ENCODE measurements at regions not wholly inside any gene's neighbourhood (a gene's known extent, or its start where the extent isn't known, plus 50 kb on each side); places are given as distances from the start of the nearest gene placed in this dataset.
"Not testable (repeated sequence)": the region's sequence is repeated elsewhere in the genome, so short reads cannot be mapped to it uniquely, and the experiment has no call there.

DNA sequence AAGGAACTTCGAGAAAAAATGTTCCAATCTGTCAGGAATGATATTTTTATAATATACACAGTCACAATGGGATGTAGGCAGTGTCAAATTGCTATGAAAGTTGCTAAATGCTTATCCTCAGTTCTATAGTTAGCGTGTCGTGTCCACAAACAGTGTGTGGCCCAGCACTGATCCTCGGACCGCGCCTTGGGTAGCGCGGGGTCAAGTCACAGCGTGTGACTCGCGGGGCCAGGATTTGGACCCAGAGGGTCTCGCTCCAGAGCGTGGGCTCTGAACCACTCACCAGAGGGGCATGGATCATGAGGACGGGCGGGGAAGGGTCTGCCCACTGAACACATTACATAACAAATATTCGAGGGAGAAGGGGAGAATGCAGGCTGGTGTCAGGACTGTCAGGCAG lies 171.8 kb downstream of the C9orf50 start:
- ATAC-seq (ENCODE audit: poor library complexity): no peak
- Histone ChIP-seq H3K9me3 (ENCODE audit: control insufficient read depth in 1 of 2, insufficient read depth in 1 of 2, low read length in 2 of 2) (no peaks in the 10 kb centered on the region), H3K27ac (ENCODE audit: low read depth in 1 of 2, low read length in 2 of 2) (no peak overlapping the region), H3K36me3 (ENCODE audit: insufficient read depth, low read length) (no peaks in the 10 kb centered on the region), H3K4me1 (ENCODE audit: insufficient read depth, low read length) (no peaks in the 10 kb centered on the region), H3K27me3 (ENCODE audit: control insufficient read depth in 1 of 2, insufficient read depth in 2 of 2, low read length in 2 of 2) (no peaks in the 10 kb centered on the region), H3K4me3 (ENCODE audit: low read length) (no peak overlapping the region)
- ChIA-PET POLR2A (no interaction called here), CTCF (no interaction called here)
- Mint-ChIP-seq H3K27me3 (no peaks in the 10 kb centered on the region), H3K9me3 (no peaks in the 10 kb centered on the region), H3K4me3 (no peak overlapping the region), H3K27ac (no peak overlapping the region), H3K4me1 (ENCODE audit: low read depth) (no peaks in the 10 kb centered on the region), H3K36me3 (ENCODE audit: low read depth) (no peaks in the 10 kb centered on the region)
- TF ChIP-seq, protein P1, sequence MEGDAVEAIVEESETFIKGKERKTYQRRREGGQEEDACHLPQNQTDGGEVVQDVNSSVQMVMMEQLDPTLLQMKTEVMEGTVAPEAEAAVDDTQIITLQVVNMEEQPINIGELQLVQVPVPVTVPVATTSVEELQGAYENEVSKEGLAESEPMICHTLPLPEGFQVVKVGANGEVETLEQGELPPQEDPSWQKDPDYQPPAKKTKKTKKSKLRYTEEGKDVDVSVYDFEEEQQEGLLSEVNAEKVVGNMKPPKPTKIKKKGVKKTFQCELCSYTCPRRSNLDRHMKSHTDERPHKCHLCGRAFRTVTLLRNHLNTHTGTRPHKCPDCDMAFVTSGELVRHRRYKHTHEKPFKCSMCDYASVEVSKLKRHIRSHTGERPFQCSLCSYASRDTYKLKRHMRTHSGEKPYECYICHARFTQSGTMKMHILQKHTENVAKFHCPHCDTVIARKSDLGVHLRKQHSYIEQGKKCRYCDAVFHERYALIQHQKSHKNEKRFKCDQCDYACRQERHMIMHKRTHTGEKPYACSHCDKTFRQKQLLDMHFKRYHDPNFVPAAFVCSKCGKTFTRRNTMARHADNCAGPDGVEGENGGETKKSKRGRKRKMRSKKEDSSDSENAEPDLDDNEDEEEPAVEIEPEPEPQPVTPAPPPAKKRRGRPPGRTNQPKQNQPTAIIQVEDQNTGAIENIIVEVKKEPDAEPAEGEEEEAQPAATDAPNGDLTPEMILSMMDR (IDR thresholded peaks at IDR 0.05): no peak
- intact Hi-C loops (cut with DNase I, micrococcal nuclease): no loop called here
- no peak for DNase-seq

GRCh38 chr9:129446828-129447550 lies 173.9 kb downstream of the C9orf50 start:
- Histone ChIP-seq H3K9me3 (ENCODE audit: control insufficient read depth in 1 of 2, insufficient read depth in 1 of 2, low read length in 2 of 2) (no peaks in the 10 kb centered on the region), H3K27ac (ENCODE audit: low read depth in 1 of 2, low read length in 2 of 2) (no peak overlapping the region), H3K4me3 (ENCODE audit: low read length) (no peak overlapping the region), H3K27me3 (ENCODE audit: control insufficient read depth in 1 of 2, insufficient read depth in 2 of 2, low read length in 2 of 2) (no peaks in the 10 kb centered on the region), H3K36me3 (ENCODE audit: insufficient read depth, low read length) (no peaks in the 10 kb centered on the region), H3K4me1 (ENCODE audit: insufficient read depth, low read length) (no peaks in the 10 kb centered on the region)
- CTCF ChIA-PET: no interaction called here
- H3K4me3 Mint-ChIP-seq: no peak overlapping the region
- H3K27ac Mint-ChIP-seq: no peak overlapping the region
- H3K27me3 Mint-ChIP-seq: peaks cover 4% of the 10 kb centered on the region
- no peaks in the 10 kb centered on the region for H3K36me3 Mint-ChIP-seq (ENCODE audit: low read depth)
- DNase-seq (no peak), ATAC-seq (ENCODE audit: poor library complexity) (no peak)
- no peaks in the 10 kb centered on the region for H3K4me1 Mint-ChIP-seq (ENCODE audit: low read depth)
- intact Hi-C loops (cut with DNase I, micrococcal nuclease): no loop called here
- POLR2A ChIA-PET: interaction anchor here (0.6 kb wide), 1 partner anchor 13 kb away, joined by 3 read pairs; no protein-coding TSS in a partner anchor
- TF ChIP-seq, protein P1 (IDR thresholded peaks at IDR 0.05): no peak
- H3K9me3 Mint-ChIP-seq: no peaks in the 10 kb centered on the region

DNA sequence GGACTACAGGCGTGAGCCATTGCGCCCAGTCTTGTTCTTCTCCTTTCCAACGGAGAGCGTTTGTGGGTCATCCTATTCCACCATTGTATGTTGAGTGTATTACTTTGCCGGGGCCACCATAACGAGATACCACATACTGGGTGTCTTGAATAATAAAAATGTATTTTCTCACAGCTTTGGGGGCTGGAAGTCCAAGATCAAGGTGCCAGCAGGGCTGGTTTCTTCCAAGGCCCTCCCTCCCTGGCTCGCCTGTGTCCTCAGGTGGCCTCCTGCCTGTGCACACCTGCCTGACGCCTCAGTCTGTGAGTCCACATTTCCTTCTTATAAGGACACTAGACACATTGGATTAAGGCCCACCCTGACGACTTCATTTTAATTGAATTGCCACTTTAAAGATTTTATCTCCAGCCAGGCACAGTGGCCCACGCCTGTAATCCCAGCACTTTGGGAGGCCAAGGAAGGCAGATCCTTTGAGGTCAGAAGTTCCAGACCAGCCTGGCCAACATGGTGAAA lies 175.1 kb downstream of the C9orf50 start:
- CTCF ChIA-PET: no interaction called here
- DNase-seq: no peak
- H3K9me3 ChIP-seq (ENCODE audit: control insufficient read depth in 1 of 2, insufficient read depth in 1 of 2, low read length in 2 of 2): no peaks in the 10 kb centered on the region
- no peaks in the 10 kb centered on the region for H3K27me3 ChIP-seq (ENCODE audit: control insufficient read depth in 1 of 2, insufficient read depth in 2 of 2, low read length in 2 of 2)
- Mint-ChIP-seq H3K27ac (no peak overlapping the region), H3K36me3 (ENCODE audit: low read depth) (no peaks in the 10 kb centered on the region), H3K9me3 (no peaks in the 10 kb centered on the region), H3K4me3 (no peak overlapping the region), H3K27me3 (peaks cover 11% of the 10 kb centered on the region), H3K4me1 (ENCODE audit: low read depth) (no peaks in the 10 kb centered on the region)
- intact Hi-C loops (cut with DNase I, micrococcal nuclease): no loop called here
- TF ChIP-seq, protein P1 (IDR thresholded peaks at IDR 0.05): no peak
- no peak overlapping the region for H3K4me3 ChIP-seq (ENCODE audit: low read length)
- no peaks in the 10 kb centered on the region for H3K36me3 ChIP-seq (ENCODE audit: insufficient read depth, low read length)
- H3K27ac ChIP-seq (ENCODE audit: low read depth in 1 of 2, low read length in 2 of 2): no peak overlapping the region
- no peak for ATAC-seq (ENCODE audit: poor library complexity)
- no peaks in the 10 kb centered on the region for H3K4me1 ChIP-seq (ENCODE audit: insufficient read depth, low read length)
- POLR2A ChIA-PET: no interaction called here

- H3K4me3 Mint-ChIP-seq; H3K36me3 Mint-ChIP-seq (ENCODE audit: low read depth); DNase-seq; intact Hi-C loops (cut with DNase I, micrococcal nuclease); H3K4me1 ChIP-seq (ENCODE audit: insufficient read depth, low read length); H3K9me3 ChIP-seq (ENCODE audit: control insufficient read depth in 1 of 2, insufficient read depth in 1 of 2, low read length in 2 of 2); H3K9me3 Mint-ChIP-seq; H3K27me3 ChIP-seq (ENCODE audit: control insufficient read depth in 1 of 2, insufficient read depth in 2 of 2, low read length in 2 of 2); H3K4me3 ChIP-seq (ENCODE audit: low read length); H3K36me3 ChIP-seq (ENCODE audit: insufficient read depth, low read length); CTCF ChIA-PET; H3K4me1 Mint-ChIP-seq (ENCODE audit: low read depth); ATAC-seq (ENCODE audit: poor library complexity); H3K27ac ChIP-seq (ENCODE audit: low read depth in 1 of 2, low read length in 2 of 2); H3K27ac Mint-ChIP-seq: not testable (repeated sequence)
- POLR2A ChIA-PET: interaction anchor here (0.9 kb wide), 1 partner anchor 73 kb away, joined by 3 read pairs; no protein-coding TSS in a partner anchor
- H3K27me3 Mint-ChIP-seq: peaks cover 29% of the 10 kb centered on the region
Measured at GRCh38 chr9:129443515-129444164, 177.3 kb downstream of the C9orf50 start.

Measured in CD4-positive, alpha-beta T cell (primary cell).